Thyroid gland (tissue), 4 donors: ENCODE measurements at regions not wholly inside any gene's neighbourhood (a gene's known extent, or its start where the extent isn't known, plus 50 kb on each side); places are given as distances from the start of the nearest gene placed in this dataset.
"Not testable (repeated sequence)": the region's sequence is repeated elsewhere in the genome, so short reads cannot be mapped to it uniquely, and the experiment has no call there.

Source experiments
- DNase-seq, 2 donors: peaks; one replicate each; pipeline ENCODE4 v3.0.0-alpha.2; 2019
- H3K27ac ChIP-seq, 3 donors: fragments of 200-600 bp; sonication (generic); 1 replicate in 2 of 3; 2 replicates in 1 of 3; pipeline ENCODE4 v1.5.1; 2016 to 2019; ENCODE audit warnings: mild to moderate bottlenecking in 1 of 3, moderate library complexity in 1 of 3
- H3K27me3 ChIP-seq: fragments of 200-600 bp; sonication (generic); one replicate; pipeline ENCODE4 v1.5.1; 2019
- H3K36me3 ChIP-seq, 2 donors: fragments of 200-600 bp; sonication (generic); one replicate each; pipeline ENCODE4 v1.5.1; 2016 to 2019
- H3K4me1 ChIP-seq, 2 donors: fragments of 200-600 bp; sonication (generic); one replicate each; pipeline ENCODE4 v1.5.1; 2017 to 2019
- H3K4me3 ChIP-seq, 3 donors: fragments of 200-600 bp; sonication (generic); replicated peaks in 1 of 3; 1 replicate in 2 of 3; 2 replicates in 1 of 3; pipeline ENCODE4 v1.5.1; 2016; ENCODE audit warnings: mild to moderate bottlenecking in 1 of 3
- H3K9me3 ChIP-seq: fragments of 200-600 bp; sonication (generic); one replicate; pipeline ENCODE4 v1.5.1; 2017
- POLR2A ChIP-seq, 2 donors: fragments of 450-650 bp; IDR thresholded peaks; one replicate each; pipeline ENCODE4 v1.6.1; 2017; ENCODE audit warnings: antibody characterized with exemption in 2 of 2, mild to moderate bottlenecking in 2 of 2, moderate library complexity in 1 of 2
- WGBS, 2 donors: methylation state at CpG; one replicate each; pipeline ENCODE4 v1.1.5; 2017; 5-methylcytosine and 5-hydroxymethylcytosine counted together
- intact Hi-C: fragments of 100-400 bp; cut with DNase I; formaldehyde crosslinking; loops from one replicate; pipeline ENCODE4 v1.15.1; 2023
- TF ChIP-seq, protein P1 (sequence below), 6 experiments: fragments of 200-600 bp in 3 of 6; fragments of 450-650 bp in 3 of 6; sonication (generic) in 3 of 6; IDR thresholded peaks; one replicate each; pipeline ENCODE4 v1.5.1; 2016 to 2019; ENCODE audit warnings: antibody characterized with exemption in 6 of 6, mild to moderate bottlenecking in 2 of 6, inconsistent platforms in 1 of 6, moderate library complexity in 1 of 6

DNA sequence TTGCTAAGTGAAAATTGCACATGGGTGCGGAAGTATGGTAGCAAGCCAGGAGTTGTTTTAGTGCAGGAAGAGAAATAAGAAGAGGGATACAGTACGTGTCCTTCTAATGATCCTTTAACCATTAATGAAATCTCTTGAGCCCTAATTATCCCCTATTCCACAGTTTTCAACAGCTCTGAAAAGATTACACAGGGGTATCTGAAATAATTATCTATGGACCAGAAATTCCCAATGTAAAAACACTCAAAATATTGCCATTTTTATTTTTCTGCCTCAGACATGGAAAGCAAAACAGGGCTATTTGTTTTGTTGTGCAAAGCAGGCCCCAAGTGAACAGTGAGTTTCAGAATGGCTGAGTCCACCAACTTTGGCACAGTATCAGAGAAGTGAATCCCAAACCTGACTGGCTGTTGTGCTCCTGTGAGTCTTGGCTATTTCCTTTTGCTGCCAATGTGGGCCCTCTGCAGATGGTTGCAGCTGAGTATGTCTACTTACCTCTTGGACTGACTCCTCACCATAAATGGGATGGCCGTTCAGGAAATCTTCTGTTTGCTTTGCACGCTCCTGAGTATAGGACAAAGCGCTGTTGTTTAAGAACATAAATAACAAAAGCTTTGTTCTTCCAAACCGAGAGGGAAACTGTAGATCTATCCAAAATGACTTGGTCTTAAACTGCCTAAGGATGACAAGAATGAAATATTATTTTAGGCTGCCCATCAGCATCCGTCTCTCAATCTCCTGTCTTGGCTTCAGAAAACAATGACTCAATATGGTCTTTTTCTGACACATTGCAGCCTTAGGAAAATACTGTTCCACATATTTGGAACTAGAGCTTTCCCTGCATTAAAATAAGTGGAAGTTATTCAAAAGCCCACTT, 204.1 kb downstream of the DEPDC1B start:
- TF ChIP-seq, protein P1, sequence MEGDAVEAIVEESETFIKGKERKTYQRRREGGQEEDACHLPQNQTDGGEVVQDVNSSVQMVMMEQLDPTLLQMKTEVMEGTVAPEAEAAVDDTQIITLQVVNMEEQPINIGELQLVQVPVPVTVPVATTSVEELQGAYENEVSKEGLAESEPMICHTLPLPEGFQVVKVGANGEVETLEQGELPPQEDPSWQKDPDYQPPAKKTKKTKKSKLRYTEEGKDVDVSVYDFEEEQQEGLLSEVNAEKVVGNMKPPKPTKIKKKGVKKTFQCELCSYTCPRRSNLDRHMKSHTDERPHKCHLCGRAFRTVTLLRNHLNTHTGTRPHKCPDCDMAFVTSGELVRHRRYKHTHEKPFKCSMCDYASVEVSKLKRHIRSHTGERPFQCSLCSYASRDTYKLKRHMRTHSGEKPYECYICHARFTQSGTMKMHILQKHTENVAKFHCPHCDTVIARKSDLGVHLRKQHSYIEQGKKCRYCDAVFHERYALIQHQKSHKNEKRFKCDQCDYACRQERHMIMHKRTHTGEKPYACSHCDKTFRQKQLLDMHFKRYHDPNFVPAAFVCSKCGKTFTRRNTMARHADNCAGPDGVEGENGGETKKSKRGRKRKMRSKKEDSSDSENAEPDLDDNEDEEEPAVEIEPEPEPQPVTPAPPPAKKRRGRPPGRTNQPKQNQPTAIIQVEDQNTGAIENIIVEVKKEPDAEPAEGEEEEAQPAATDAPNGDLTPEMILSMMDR (IDR thresholded peaks at IDR 0.05) = no peak
- TF ChIP-seq POLR2A (IDR thresholded peaks at IDR 0.05) = no peak
- 59 to 67% methylated on average over 7 of the region's 7 CpGs for WGBS, 2 donors
- no peaks in the 10 kb centered on the region for H3K36me3 ChIP-seq
- intact Hi-C loops = no loop called here
- H3K4me3 ChIP-seq = no peak overlapping the region
- no peaks in the 10 kb centered on the region for H3K4me1 ChIP-seq
- DNase-seq = no peak
- no peaks in the 10 kb centered on the region for H3K9me3 ChIP-seq
- no peaks in the 10 kb centered on the region for H3K27me3 ChIP-seq
- no peak overlapping the region for H3K27ac ChIP-seq

- Histone ChIP-seq H3K4me3 (no peak overlapping the region), H3K27me3 (no peaks in the 10 kb centered on the region), H3K4me1 (no peaks in the 10 kb centered on the region), H3K36me3 (no peaks in the 10 kb centered on the region), H3K27ac (no peak overlapping the region), H3K9me3 (no peaks in the 10 kb centered on the region)
- DNase-seq = no peak
- intact Hi-C loops = no loop called here
- TF ChIP-seq, protein P1 (IDR thresholded peaks at IDR 0.05) = no peak
- no peak for TF ChIP-seq POLR2A (IDR thresholded peaks at IDR 0.05)
These were observed 205.3 kb downstream of the DEPDC1B start for GRCh38 chr5:60494635-60495034.

DNA sequence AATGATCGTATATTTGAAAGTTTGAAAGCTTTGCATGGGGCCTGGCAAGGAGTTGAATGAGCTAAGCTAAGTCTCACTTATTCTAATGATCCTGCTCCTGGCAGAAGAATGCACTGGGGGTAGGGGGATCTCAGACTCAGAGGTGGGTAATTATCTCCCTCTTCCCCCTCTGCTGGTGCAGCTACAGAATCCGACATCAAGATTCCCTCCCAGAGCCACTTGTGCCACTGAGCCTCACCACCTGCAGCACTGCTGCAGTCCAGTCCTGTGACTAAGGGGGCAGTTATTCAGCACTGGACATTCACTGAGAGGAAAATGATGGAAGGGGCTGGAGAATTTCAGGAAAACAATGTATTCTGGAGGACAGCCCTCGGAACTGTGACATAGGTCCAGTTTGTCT, 205.8 kb downstream of the DEPDC1B start:
- Histone ChIP-seq H3K4me3 (no peak overlapping the region), H3K27me3 (no peaks in the 10 kb centered on the region), H3K4me1 (no peaks in the 10 kb centered on the region), H3K36me3 (no peaks in the 10 kb centered on the region), H3K27ac (no peak overlapping the region), H3K9me3 (no peaks in the 10 kb centered on the region)
- no peak for TF ChIP-seq POLR2A (IDR thresholded peaks at IDR 0.05)
- TF ChIP-seq, protein P1 (IDR thresholded peaks at IDR 0.05) = no peak
- intact Hi-C loops = no loop called here
- 80% methylated on average over 3 of the region's 3 CpGs for WGBS, 2 donors
- no peak for DNase-seq

DNA sequence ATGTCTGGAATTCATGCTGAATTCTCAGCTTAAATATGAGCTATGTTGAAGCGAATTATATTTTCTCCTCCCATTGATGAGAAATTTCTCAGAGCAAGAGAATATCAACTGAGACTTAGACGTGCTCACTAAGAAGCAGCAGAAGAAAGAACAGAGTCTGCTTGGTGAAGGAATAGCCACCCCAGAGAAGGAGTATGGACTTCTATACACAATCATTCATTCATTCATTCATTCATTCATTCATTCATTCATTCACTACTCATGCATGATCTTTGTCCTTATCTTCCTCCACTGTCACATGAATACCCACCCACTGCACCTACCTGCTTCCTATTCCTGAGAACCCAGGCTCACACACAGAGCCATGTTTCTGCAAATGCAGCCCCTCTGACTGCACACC, 206.6 kb downstream of the DEPDC1B start:
- no peaks in the 10 kb centered on the region for H3K27me3 ChIP-seq
- 88 to 99% methylated on average over 2 of the region's 2 CpGs for WGBS, 2 donors
- no peak for DNase-seq
- intact Hi-C loops = no loop called here
- no peaks in the 10 kb centered on the region for H3K9me3 ChIP-seq
- no peaks in the 10 kb centered on the region for H3K36me3 ChIP-seq
- H3K4me1 ChIP-seq = no peaks in the 10 kb centered on the region
- no peak overlapping the region for H3K4me3 ChIP-seq
- no peak for TF ChIP-seq POLR2A (IDR thresholded peaks at IDR 0.05)
- TF ChIP-seq, protein P1 (IDR thresholded peaks at IDR 0.05) = no peak
- H3K27ac ChIP-seq = no peak overlapping the region

DNA sequence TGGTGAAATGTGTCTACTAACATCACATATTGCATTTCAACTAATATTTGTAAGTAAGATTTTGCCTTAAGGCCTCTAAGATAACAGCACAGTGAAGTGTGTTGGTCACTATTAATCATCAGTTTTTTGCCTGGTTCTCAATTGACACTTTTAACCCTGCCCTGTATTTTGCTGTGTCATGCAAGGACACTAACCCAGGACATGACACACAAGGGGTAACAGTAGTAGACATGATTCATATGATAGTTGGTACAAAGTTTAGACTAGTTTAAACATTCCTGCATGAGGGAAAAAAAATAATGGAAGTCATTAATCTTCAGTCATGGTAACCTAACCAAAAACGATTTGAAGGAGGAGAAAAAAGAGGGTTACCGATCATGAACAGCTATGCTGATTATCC, 207.0 kb downstream of the DEPDC1B start:
- 80 to 91% methylated on average over 2 of the region's 2 CpGs for WGBS, 2 donors
- intact Hi-C loops = no loop called here
- no peaks in the 10 kb centered on the region for H3K4me1 ChIP-seq

DNA sequence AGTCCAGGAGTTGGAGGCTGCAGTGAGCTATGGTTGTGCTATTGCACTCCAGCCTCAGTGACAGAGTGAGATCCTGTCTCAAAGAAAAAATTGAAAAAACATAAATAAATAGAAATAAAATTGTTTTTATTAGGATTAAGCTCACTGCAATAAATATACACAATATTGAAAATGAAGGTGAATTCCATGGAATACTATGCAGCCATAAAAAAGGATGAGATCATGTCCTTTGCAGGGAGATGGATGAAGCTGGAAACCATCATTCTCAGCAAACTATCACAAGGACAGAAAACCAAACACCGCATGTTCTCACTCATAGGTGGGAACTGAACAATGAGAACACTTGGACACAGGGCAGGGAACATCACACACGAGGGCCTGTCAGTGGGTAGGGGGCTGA, 207.6 kb downstream of the DEPDC1B start:
- 96 to 97% methylated on average over 2 of the region's 2 CpGs for WGBS, 2 donors
- H3K4me3 ChIP-seq, H3K4me1 ChIP-seq, intact Hi-C loops, DNase-seq, H3K36me3 ChIP-seq, H3K27me3 ChIP-seq, H3K27ac ChIP-seq, H3K9me3 ChIP-seq: not testable (repeated sequence)

More for the DNA sequence above, 207.0 kb downstream of the DEPDC1B start:
- Histone ChIP-seq H3K27me3 (no peaks in the 10 kb centered on the region), H3K36me3 (no peaks in the 10 kb centered on the region), H3K9me3 (no peaks in the 10 kb centered on the region), H3K4me3 (no peak overlapping the region), H3K27ac (no peak overlapping the region)
- DNase-seq = no peak
- no peak for TF ChIP-seq POLR2A (IDR thresholded peaks at IDR 0.05)
- TF ChIP-seq, protein P1 (IDR thresholded peaks at IDR 0.05) = no peak
